HCT116 (cell line): ENCODE measurements at regions not wholly inside any gene's neighbourhood (a gene's known extent, or its start where the extent isn't known, plus 50 kb on each side); places are given as distances from the start of the nearest gene placed in this dataset.

Experiments used
- ATAC-seq: fragments of 200-7000 bp; cut with Tn5 transposase; 2 replicates; pipeline ENCODE4 v1.9.1; 2020; ENCODE audit warnings: mild to moderate bottlenecking, moderate library complexity
- BruUV-seq: library from RNA; stranded (reverse); fragments of 400-500 nt; replicated peaks from 2 replicates; lab custom pipeline; 2021; lab: Mats Ljungman, UMichigan
- CTCF ChIA-PET: fragments of 300-600 bp; sonication (Branson Sonifier 250); formaldehyde crosslinking; loops from one replicate; lab custom pipeline; 2021; ENCODE audit warnings: antibody characterized with exemption; lab: Charles Lee
- POLR2A ChIA-PET: fragments of 300-600, 350-600 bp; sonication (Branson Sonifier 250); formaldehyde crosslinking; loops from one replicate; lab custom pipeline; 2021; ENCODE audit warnings: antibody characterized with exemption; lab: Charles Lee
- RAD21 ChIA-PET, 2 experiments: fragments of 300-600 bp; sonication (Branson Sonifier 250); formaldehyde crosslinking; loops; one replicate each; lab custom pipeline; 2023; ENCODE audit warnings: low total read pairs in 2 of 2; ENCODE audit not compliant: uncharacterized antibody in 2 of 2, unreplicated experiment in 2 of 2, low non-redundant PET in 1 of 2; lab: Charles Lee
- DNase-seq: peaks from one replicate; pipeline ENCODE4 v3.0.0-alpha.2; 2010; ENCODE audit warnings: low read depth, low spot score
- H2AFZ ChIP-seq: fragments of 200-600 bp; shearing (Covaris generic), sonication (generic); 2 replicates; pipeline ENCODE4 v1.6.1; 2017; ENCODE audit warnings: low read depth, mixed run types, mixed read lengths, antibody characterized with exemption, low read length; ENCODE audit not compliant: poor library complexity, severe bottlenecking
- H3K27ac ChIP-seq: 2 replicates; pipeline ENCODE4 v1.5.1; 2012; ENCODE audit warnings: low read depth, low read length
- H3K27me3 ChIP-seq: fragments of 200-600 bp; sonication (generic); 2 replicates; pipeline ENCODE4 v1.6.1; 2016; ENCODE audit warnings: mixed run types, low read length, mixed read lengths; ENCODE audit not compliant: insufficient read depth
- H3K36me3 ChIP-seq, 2 experiments: fragments of 200-500 bp in 1 of 2; fragments of 200-600 bp in 1 of 2; sonication (Bioruptor generic) in 1 of 2; sonication (generic) in 1 of 2; 2 replicates each; pipeline versions ENCODE4 v1.5.1 to v1.6.1; 2014 to 2016; ENCODE audit warnings: low read length in 2 of 2, inconsistent platforms in 1 of 2, mixed read lengths in 1 of 2, mixed run types in 1 of 2; ENCODE audit not compliant: insufficient read depth in 2 of 2, control insufficient read depth in 1 of 2
- H3K4me1 ChIP-seq, 2 experiments: fragments of 200-600 bp in 1 of 2; sonication (generic) in 1 of 2; 2 replicates each; pipeline versions ENCODE4 v1.5.1 to v1.6.1; 2012 to 2017; ENCODE audit warnings: low read length in 2 of 2, inconsistent platforms in 1 of 2, mild to moderate bottlenecking in 1 of 2, mixed read lengths in 1 of 2, mixed run types in 1 of 2, moderate library complexity in 1 of 2; ENCODE audit not compliant: insufficient read depth in 2 of 2, control insufficient read depth in 1 of 2
- H3K4me2 ChIP-seq: fragments of 200-600 bp; sonication (generic); 2 replicates; pipeline ENCODE4 v1.6.1; 2017; ENCODE audit warnings: mixed run types, low read length, mixed read lengths
- H3K4me3 ChIP-seq, 2 experiments: fragments of 200-600 bp in 1 of 2; sonication (generic) in 1 of 2; replicated peaks in 1 of 2; 2 replicates each; pipeline ENCODE4 v1.5.1; 2011 to 2016; ENCODE audit warnings: low read length in 2 of 2, control low read depth in 1 of 2, low read depth in 1 of 2, mild to moderate bottlenecking in 1 of 2, mixed read lengths in 1 of 2, mixed run types in 1 of 2
- H3K79me2 ChIP-seq: fragments of 200-600 bp; sonication (generic); 2 replicates; pipeline ENCODE4 v1.6.1; 2017; ENCODE audit warnings: mild to moderate bottlenecking, mixed run types, low read length, moderate library complexity, mixed read lengths; ENCODE audit not compliant: insufficient read depth
- H3K9ac ChIP-seq: fragments of 200-600 bp; sonication (generic); 2 replicates; pipeline ENCODE4 v1.6.1; 2016; ENCODE audit warnings: low read length, mixed read lengths
- H3K9me2 ChIP-seq: fragments of 200-600 bp; sonication (generic), shearing (Covaris generic); 2 replicates; pipeline ENCODE4 v1.6.1; 2017; ENCODE audit warnings: mixed run types, mild to moderate bottlenecking, moderate library complexity; ENCODE audit not compliant: insufficient read depth
- H3K9me3 ChIP-seq, 2 experiments: fragments of 200-500 bp in 1 of 2; fragments of 200-600 bp in 1 of 2; sonication (Bioruptor generic) in 1 of 2; sonication (generic) in 1 of 2; 2 replicates each; pipeline ENCODE4 v1.6.1; 2014 to 2017; ENCODE audit warnings: low read length in 2 of 2, mixed read lengths in 2 of 2, inconsistent platforms in 1 of 2, low read depth in 1 of 2, mild to moderate bottlenecking in 1 of 2, mixed run types in 1 of 2, moderate library complexity in 1 of 2; ENCODE audit not compliant: control insufficient read depth in 1 of 2, insufficient read depth in 1 of 2
- H4K20me1 ChIP-seq: fragments of 200-600 bp; sonication (generic), shearing (Covaris generic); 2 replicates; pipeline ENCODE4 v1.6.1; 2017; ENCODE audit warnings: mixed run types, mild to moderate bottlenecking, moderate library complexity; ENCODE audit not compliant: insufficient read depth
- CBX3 ChIP-seq: IDR thresholded peaks from 2 replicates; pipeline ENCODE4 v1.6.1; 2012; ENCODE audit warnings: low read depth
- CEBPB ChIP-seq: IDR thresholded peaks from 2 replicates; pipeline ENCODE4 v1.6.1; 2012; ENCODE audit warnings: low read depth
- EGR1 ChIP-seq: IDR thresholded peaks from 2 replicates; pipeline ENCODE4 v1.6.1; 2012; ENCODE audit warnings: low read depth
- ELF1 ChIP-seq: IDR thresholded peaks from 2 replicates; pipeline ENCODE4 v1.6.1; 2012; ENCODE audit warnings: low read depth, borderline replicate concordance
- EZH2 ChIP-seq: fragments of 200-600 bp; sonication (generic); IDR thresholded peaks from 2 replicates; pipeline ENCODE4 v1.6.1; 2017; ENCODE audit warnings: antibody characterized with exemption, mixed run types
- EZH2phosphoT487 ChIP-seq: fragments of 200-600 bp; IDR thresholded peaks from 2 replicates; pipeline ENCODE4 v1.6.1; 2018; ENCODE audit warnings: antibody characterized with exemption, borderline replicate concordance
- FOSL1 ChIP-seq: IDR thresholded peaks from 2 replicates; pipeline ENCODE4 v1.6.1; 2012; ENCODE audit warnings: low read depth
- JUND ChIP-seq: IDR thresholded peaks from 2 replicates; pipeline ENCODE4 v1.6.1; 2012
- POLR2A ChIP-seq: IDR thresholded peaks from 2 replicates; pipeline ENCODE4 v1.7.0; 2011; ENCODE audit warnings: borderline replicate concordance; ENCODE audit not compliant: insufficient read depth, insufficient read length; ENCODE audit errors: extremely low read depth
- POLR2AphosphoS5 ChIP-seq: IDR thresholded peaks from 2 replicates; pipeline ENCODE4 v1.6.1; 2011; ENCODE audit warnings: mild to moderate bottlenecking, low read depth, low read length, moderate library complexity
- RAD21 ChIP-seq: IDR thresholded peaks from 2 replicates; pipeline ENCODE4 v1.6.1; 2012; ENCODE audit warnings: low read depth, mild to moderate bottlenecking
- SIN3A ChIP-seq: IDR thresholded peaks from 2 replicates; pipeline ENCODE4 v1.6.1; 2012; ENCODE audit warnings: low read depth
- SP1 ChIP-seq: IDR thresholded peaks from 2 replicates; pipeline ENCODE4 v1.6.1; 2012; ENCODE audit warnings: low read depth
- SRF ChIP-seq: IDR thresholded peaks from 2 replicates; pipeline ENCODE4 v1.6.1; 2012; ENCODE audit warnings: low read depth
- YY1 ChIP-seq: IDR thresholded peaks from 2 replicates; pipeline ENCODE4 v1.6.1; 2011; ENCODE audit warnings: low read length, low read depth, moderate library complexity, mild to moderate bottlenecking; ENCODE audit not compliant: insufficient replicate concordance; ENCODE audit errors: extremely low read depth
- ZFX ChIP-seq: fragments of 450-650 bp; IDR thresholded peaks from 2 replicates; pipeline ENCODE4 v1.6.1; 2017
- ZNF274 ChIP-seq: fragments of 200-500 bp; sonication (Bioruptor generic); IDR thresholded peaks from 2 replicates; pipeline ENCODE4 v1.6.1; 2014; ENCODE audit warnings: mild to moderate bottlenecking, low read depth, low read length, inconsistent platforms
- intact Hi-C: fragments of 100-400 bp; cut with micrococcal nuclease; formaldehyde crosslinking; loops from 2 replicates; pipeline ENCODE4 v1.10.0; 2022
- TF ChIP-seq, protein P1 (sequence below), 3 experiments: fragments of 200-600 bp in 1 of 3; sonication (generic) in 1 of 3; IDR thresholded peaks in 2 of 3; conservative IDR thresholded peaks in 1 of 3; 2 replicates each; pipeline ENCODE4 v1.5.1; 2012 to 2017; ENCODE audit warnings: low read depth in 2 of 3, low read length in 2 of 3, antibody characterized with exemption in 1 of 3, borderline replicate concordance in 1 of 3, control low read depth in 1 of 3, mild to moderate bottlenecking in 1 of 3, mixed read lengths in 1 of 3, mixed run types in 1 of 3, moderate library complexity in 1 of 3; ENCODE audit not compliant: insufficient read depth in 1 of 3
- TF ChIP-seq, protein P2 (sequence below): IDR thresholded peaks from 2 replicates; pipeline ENCODE4 v1.6.1; 2012; ENCODE audit warnings: low read depth
- TF ChIP-seq, protein P3 (sequence below): IDR thresholded peaks from 2 replicates; pipeline ENCODE4 v1.6.1; 2012

DNA sequence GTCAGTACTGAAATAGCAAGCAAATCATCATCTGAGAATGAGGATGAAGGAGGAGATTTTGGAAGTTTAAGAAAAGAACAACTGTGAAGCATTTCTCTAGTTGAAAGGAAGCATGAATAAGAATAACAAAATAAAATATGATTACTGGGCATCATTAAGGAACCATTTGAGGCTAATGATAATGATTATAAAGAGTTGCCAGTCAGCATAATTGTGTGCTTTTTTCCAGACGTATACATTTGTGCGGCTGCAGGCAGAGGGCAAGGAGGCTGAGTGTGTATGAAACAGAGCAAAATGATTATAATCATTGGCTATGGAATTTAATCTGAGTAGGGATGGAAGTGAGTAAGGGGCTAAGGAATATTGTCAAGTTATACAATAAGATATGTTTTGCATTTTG is 218.7 kb upstream of the FUT9 start:
- Histone ChIP-seq H3K27ac (no peak overlapping the region), H3K4me3 (no peak overlapping the region), H4K20me1 (no peaks in the 10 kb centered on the region), H3K27me3 (no peaks in the 10 kb centered on the region), H3K79me2 (no peaks in the 10 kb centered on the region), H3K9me2 (no peaks in the 10 kb centered on the region), H3K36me3 (no peaks in the 10 kb centered on the region), H3K9ac (no peak overlapping the region), H2AFZ (no peak overlapping the region), H3K4me2 (no peak overlapping the region), H3K9me3 (no peaks in the 10 kb centered on the region), H3K4me1 (no peaks in the 10 kb centered on the region)
- ATAC-seq (no peak), DNase-seq (no peak)
- intact Hi-C loops: no loop called here
- BruUV-seq: no TSS peak
- POLR2A ChIA-PET: no interaction called here
- TF ChIP-seq FOSL1: no peak
- no peak for TF ChIP-seq CEBPB
- TF ChIP-seq, protein P1, sequence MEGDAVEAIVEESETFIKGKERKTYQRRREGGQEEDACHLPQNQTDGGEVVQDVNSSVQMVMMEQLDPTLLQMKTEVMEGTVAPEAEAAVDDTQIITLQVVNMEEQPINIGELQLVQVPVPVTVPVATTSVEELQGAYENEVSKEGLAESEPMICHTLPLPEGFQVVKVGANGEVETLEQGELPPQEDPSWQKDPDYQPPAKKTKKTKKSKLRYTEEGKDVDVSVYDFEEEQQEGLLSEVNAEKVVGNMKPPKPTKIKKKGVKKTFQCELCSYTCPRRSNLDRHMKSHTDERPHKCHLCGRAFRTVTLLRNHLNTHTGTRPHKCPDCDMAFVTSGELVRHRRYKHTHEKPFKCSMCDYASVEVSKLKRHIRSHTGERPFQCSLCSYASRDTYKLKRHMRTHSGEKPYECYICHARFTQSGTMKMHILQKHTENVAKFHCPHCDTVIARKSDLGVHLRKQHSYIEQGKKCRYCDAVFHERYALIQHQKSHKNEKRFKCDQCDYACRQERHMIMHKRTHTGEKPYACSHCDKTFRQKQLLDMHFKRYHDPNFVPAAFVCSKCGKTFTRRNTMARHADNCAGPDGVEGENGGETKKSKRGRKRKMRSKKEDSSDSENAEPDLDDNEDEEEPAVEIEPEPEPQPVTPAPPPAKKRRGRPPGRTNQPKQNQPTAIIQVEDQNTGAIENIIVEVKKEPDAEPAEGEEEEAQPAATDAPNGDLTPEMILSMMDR (IDR thresholded peaks at IDR 0.05 in 2 of 3, conservative IDR thresholded peaks at IDR 0.05 in 1 of 3; ENCODE audit: borderline replicate concordance in 1 of 3, insufficient read depth in 1 of 3, low read depth in 2 of 3, low read length in 2 of 3): no peak
- TF ChIP-seq CBX3: no peak
- TF ChIP-seq SIN3A: no peak
- TF ChIP-seq SP1: no peak
- no peak for TF ChIP-seq JUND
- TF ChIP-seq SRF: no peak
- no peak for TF ChIP-seq YY1
- no peak for TF ChIP-seq POLR2A
- no peak for TF ChIP-seq ZNF274
- no peak for TF ChIP-seq POLR2AphosphoS5
- TF ChIP-seq RAD21: no peak
- TF ChIP-seq EZH2phosphoT487: no peak
- TF ChIP-seq ZFX: no peak
- TF ChIP-seq ELF1: no peak
- no peak for TF ChIP-seq EZH2
- no peak for TF ChIP-seq EGR1
- TF ChIP-seq, protein P2, sequence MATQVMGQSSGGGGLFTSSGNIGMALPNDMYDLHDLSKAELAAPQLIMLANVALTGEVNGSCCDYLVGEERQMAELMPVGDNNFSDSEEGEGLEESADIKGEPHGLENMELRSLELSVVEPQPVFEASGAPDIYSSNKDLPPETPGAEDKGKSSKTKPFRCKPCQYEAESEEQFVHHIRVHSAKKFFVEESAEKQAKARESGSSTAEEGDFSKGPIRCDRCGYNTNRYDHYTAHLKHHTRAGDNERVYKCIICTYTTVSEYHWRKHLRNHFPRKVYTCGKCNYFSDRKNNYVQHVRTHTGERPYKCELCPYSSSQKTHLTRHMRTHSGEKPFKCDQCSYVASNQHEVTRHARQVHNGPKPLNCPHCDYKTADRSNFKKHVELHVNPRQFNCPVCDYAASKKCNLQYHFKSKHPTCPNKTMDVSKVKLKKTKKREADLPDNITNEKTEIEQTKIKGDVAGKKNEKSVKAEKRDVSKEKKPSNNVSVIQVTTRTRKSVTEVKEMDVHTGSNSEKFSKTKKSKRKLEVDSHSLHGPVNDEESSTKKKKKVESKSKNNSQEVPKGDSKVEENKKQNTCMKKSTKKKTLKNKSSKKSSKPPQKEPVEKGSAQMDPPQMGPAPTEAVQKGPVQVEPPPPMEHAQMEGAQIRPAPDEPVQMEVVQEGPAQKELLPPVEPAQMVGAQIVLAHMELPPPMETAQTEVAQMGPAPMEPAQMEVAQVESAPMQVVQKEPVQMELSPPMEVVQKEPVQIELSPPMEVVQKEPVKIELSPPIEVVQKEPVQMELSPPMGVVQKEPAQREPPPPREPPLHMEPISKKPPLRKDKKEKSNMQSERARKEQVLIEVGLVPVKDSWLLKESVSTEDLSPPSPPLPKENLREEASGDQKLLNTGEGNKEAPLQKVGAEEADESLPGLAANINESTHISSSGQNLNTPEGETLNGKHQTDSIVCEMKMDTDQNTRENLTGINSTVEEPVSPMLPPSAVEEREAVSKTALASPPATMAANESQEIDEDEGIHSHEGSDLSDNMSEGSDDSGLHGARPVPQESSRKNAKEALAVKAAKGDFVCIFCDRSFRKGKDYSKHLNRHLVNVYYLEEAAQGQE: no peak
- TF ChIP-seq, protein P3, sequence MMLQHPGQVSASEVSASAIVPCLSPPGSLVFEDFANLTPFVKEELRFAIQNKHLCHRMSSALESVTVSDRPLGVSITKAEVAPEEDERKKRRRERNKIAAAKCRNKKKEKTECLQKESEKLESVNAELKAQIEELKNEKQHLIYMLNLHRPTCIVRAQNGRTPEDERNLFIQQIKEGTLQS: no peak
- RAD21 ChIA-PET: no interaction called here
- CTCF ChIA-PET: no interaction called here
